ENCODE measurements at regions not wholly inside any gene's neighbourhood (a gene's known extent, or its start where the extent isn't known, plus 50 kb on each side); places are given as distances from the start of the nearest gene placed in this dataset.

- TF ChIP-seq POLR2AphosphoS5 (IDR thresholded peaks at IDR 0.05): no peak
- no peak for TF ChIP-seq EP300 (IDR thresholded peaks at IDR 0.05)
Measured at GRCh38 chr1:14265495-14265894, 333.0 kb upstream of the KAZN start.
